Neural crest cell (in vitro differentiated cells): ENCODE measurements at regions not wholly inside any gene's neighbourhood (a gene's known extent, or its start where the extent isn't known, plus 50 kb on each side); places are given as distances from the start of the nearest gene placed in this dataset.

ENCODE experiments used
- DNase-seq: peaks from one replicate; pipeline ENCODE4 v3.0.0; 2021; ENCODE audit warnings: low read depth, mixed read lengths, low spot score
- H3K27ac Mint-ChIP-seq: one replicate; pipeline ENCODE4 v1.8.0; 2021; ENCODE audit warnings: mild to moderate bottlenecking, mixed read lengths; ENCODE audit not compliant: unreplicated experiment
- H3K27me3 Mint-ChIP-seq: 2 replicates; pipeline ENCODE4 v1.8.0; 2021; ENCODE audit warnings: low read depth, mild to moderate bottlenecking, mixed read lengths
- H3K36me3 Mint-ChIP-seq: 2 replicates; pipeline ENCODE4 v1.8.0; 2021; ENCODE audit warnings: low read depth, mild to moderate bottlenecking, mixed read lengths
- H3K4me1 Mint-ChIP-seq: 2 replicates; pipeline ENCODE4 v1.8.0; 2021; ENCODE audit warnings: mixed read lengths
- H3K4me3 Mint-ChIP-seq: one replicate; pipeline ENCODE4 v1.8.0; 2021; ENCODE audit warnings: mild to moderate bottlenecking, mixed read lengths
- H3K9me3 Mint-ChIP-seq: 2 replicates; pipeline ENCODE4 v1.8.0; 2021; ENCODE audit warnings: mixed read lengths
- CTCF ChIP-seq: fragments of 200-600 bp; sonication (generic); conservative IDR thresholded peaks from 2 replicates; pipeline ENCODE4 v1.5.0; 2021; ENCODE audit warnings: antibody characterized with exemption, mild to moderate bottlenecking

GRCh38 chr18:22504251-22505030 is 86.7 kb upstream of the CTAGE1 start:
- no peaks in the 10 kb centered on the region for H3K36me3 Mint-ChIP-seq
- no peak for DNase-seq
- H3K4me1 Mint-ChIP-seq = no peaks in the 10 kb centered on the region
- no peaks in the 10 kb centered on the region for H3K27me3 Mint-ChIP-seq
- TF ChIP-seq CTCF = no peak
- no peak overlapping the region for H3K4me3 Mint-ChIP-seq
- H3K9me3 Mint-ChIP-seq = peaks cover 7% of the 10 kb centered on the region
- H3K27ac Mint-ChIP-seq = no peak overlapping the region

GRCh38 chr18:22505141-22505591 is 87.5 kb upstream of the CTAGE1 start:
- Mint-ChIP-seq H3K9me3 (peaks cover 7% of the 10 kb centered on the region), H3K36me3 (no peaks in the 10 kb centered on the region), H3K27ac (no peak overlapping the region), H3K4me1 (no peaks in the 10 kb centered on the region), H3K4me3 (no peak overlapping the region), H3K27me3 (no peaks in the 10 kb centered on the region)
- no peak for TF ChIP-seq CTCF
- no peak for DNase-seq

GRCh38 chr18:22507055-22507454 is 89.3 kb upstream of the CTAGE1 start:
- no peak overlapping the region for H3K4me3 Mint-ChIP-seq
- peaks cover 1% of the 10 kb centered on the region for H3K9me3 Mint-ChIP-seq
- no peaks in the 10 kb centered on the region for H3K36me3 Mint-ChIP-seq
- no peak overlapping the region for H3K27ac Mint-ChIP-seq
- TF ChIP-seq CTCF = no peak
- no peak for DNase-seq
- no peaks in the 10 kb centered on the region for H3K27me3 Mint-ChIP-seq
- H3K4me1 Mint-ChIP-seq = no peaks in the 10 kb centered on the region

- no peak for TF ChIP-seq CTCF
- no peak overlapping the region for H3K27ac Mint-ChIP-seq
- H3K9me3 Mint-ChIP-seq = no peaks in the 10 kb centered on the region
- H3K27me3 Mint-ChIP-seq = no peaks in the 10 kb centered on the region
- no peaks in the 10 kb centered on the region for H3K36me3 Mint-ChIP-seq
- H3K4me1 Mint-ChIP-seq = no peaks in the 10 kb centered on the region
- no peak overlapping the region for H3K4me3 Mint-ChIP-seq
- DNase-seq = no peak
These were observed 91.7 kb upstream of the CTAGE1 start for GRCh38 chr18:22509423-22509822.

GRCh38 chr18:22510697-22511096 is 93.0 kb upstream of the CTAGE1 start:
- Mint-ChIP-seq H3K9me3 (no peaks in the 10 kb centered on the region), H3K27ac (no peak overlapping the region), H3K27me3 (no peaks in the 10 kb centered on the region), H3K4me3 (no peak overlapping the region), H3K36me3 (no peaks in the 10 kb centered on the region), H3K4me1 (no peaks in the 10 kb centered on the region)
- no peak for DNase-seq
- TF ChIP-seq CTCF = no peak
